ENCODE measurements at regions not wholly inside any gene's neighbourhood (a gene's known extent, or its start where the extent isn't known, plus 50 kb on each side); places are given as distances from the start of the nearest gene placed in this dataset.

DNA sequence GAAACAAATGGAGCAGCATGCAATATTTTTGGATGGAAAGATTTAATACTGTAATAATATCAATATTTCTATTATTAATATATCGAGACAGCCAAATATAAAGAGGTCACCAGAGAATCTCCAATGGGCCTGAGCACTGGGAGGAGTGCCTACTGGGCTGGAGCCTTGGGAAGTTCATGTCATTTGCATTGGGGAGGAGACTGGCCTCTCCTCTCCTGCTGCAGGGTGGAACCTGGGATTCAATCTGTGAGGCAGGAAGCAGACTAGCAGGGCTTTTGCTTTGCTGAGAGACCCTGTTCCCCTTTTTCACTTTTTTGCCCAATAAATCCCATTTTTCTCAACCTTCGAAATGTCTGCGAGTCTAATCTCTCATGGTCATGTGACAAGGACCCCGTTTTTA is 390.6 kb upstream of the CYRIA start:
- H3K4me3 ChIP-seq (ENCODE audit: control insufficient read depth, low read depth, low read length), result no peak overlapping the region

GRCh38 chr2:17052001-17052400 is 386.4 kb upstream of the CYRIA start:
- no peak overlapping the region for H3K4me3 ChIP-seq (ENCODE audit: control insufficient read depth, low read depth, low read length)
- DNase-seq (ENCODE audit: low read depth), result no peak
- TF ChIP-seq, protein P1, sequence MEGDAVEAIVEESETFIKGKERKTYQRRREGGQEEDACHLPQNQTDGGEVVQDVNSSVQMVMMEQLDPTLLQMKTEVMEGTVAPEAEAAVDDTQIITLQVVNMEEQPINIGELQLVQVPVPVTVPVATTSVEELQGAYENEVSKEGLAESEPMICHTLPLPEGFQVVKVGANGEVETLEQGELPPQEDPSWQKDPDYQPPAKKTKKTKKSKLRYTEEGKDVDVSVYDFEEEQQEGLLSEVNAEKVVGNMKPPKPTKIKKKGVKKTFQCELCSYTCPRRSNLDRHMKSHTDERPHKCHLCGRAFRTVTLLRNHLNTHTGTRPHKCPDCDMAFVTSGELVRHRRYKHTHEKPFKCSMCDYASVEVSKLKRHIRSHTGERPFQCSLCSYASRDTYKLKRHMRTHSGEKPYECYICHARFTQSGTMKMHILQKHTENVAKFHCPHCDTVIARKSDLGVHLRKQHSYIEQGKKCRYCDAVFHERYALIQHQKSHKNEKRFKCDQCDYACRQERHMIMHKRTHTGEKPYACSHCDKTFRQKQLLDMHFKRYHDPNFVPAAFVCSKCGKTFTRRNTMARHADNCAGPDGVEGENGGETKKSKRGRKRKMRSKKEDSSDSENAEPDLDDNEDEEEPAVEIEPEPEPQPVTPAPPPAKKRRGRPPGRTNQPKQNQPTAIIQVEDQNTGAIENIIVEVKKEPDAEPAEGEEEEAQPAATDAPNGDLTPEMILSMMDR (conservative IDR thresholded peaks at IDR 0.05; ENCODE audit: control insufficient read depth, insufficient read depth, low read depth, low read length), result no peak

More for the DNA sequence above, 390.6 kb upstream of the CYRIA start:
- TF ChIP-seq, protein P1 (conservative IDR thresholded peaks at IDR 0.05; ENCODE audit: control insufficient read depth, insufficient read depth, low read depth, low read length), result no peak
- no peak for DNase-seq (ENCODE audit: low read depth)

DNA sequence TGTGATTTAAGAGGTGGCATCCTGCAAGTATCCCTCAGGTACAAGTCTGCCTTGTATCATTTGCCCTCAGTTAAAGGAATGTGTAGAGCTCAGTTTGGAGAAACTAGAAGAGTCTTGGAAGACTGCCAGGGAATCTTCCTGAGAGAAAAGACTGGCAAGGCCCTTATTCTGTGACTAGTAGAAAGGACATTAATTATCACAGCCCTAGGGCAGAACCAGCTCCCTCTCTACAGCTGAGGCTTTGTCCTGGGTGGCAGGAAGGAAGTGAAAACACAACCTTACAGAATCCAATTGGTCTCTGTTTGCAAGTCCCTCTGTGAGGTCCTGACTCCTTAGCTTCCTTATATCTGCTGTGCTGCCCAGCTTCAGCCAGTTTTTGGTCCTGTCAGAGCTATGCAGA is 385.9 kb upstream of the CYRIA start:
- TF ChIP-seq, protein P1 (conservative IDR thresholded peaks at IDR 0.05; ENCODE audit: control insufficient read depth, insufficient read depth, low read depth, low read length), result no peak
- DNase-seq (ENCODE audit: low read depth), result no peak
- H3K4me3 ChIP-seq (ENCODE audit: control insufficient read depth, low read depth, low read length), result no peak overlapping the region

- TF ChIP-seq, protein P1 (conservative IDR thresholded peaks at IDR 0.05; ENCODE audit: control insufficient read depth, insufficient read depth, low read depth, low read length), result no peak
- peak; percentile 51 for DNase-seq (ENCODE audit: low read depth)
- H3K4me3 ChIP-seq (ENCODE audit: control insufficient read depth, low read depth, low read length), result no peak overlapping the region
These were observed 377.5 kb upstream of the CYRIA start for GRCh38 chr2:17043173-17043572.

- no peak for DNase-seq (ENCODE audit: low read depth)
- H3K4me3 ChIP-seq (ENCODE audit: control insufficient read depth, low read depth, low read length), result no peak overlapping the region
- TF ChIP-seq, protein P1 (conservative IDR thresholded peaks at IDR 0.05; ENCODE audit: control insufficient read depth, insufficient read depth, low read depth, low read length), result no peak
These were observed 370.7 kb upstream of the CYRIA start for GRCh38 chr2:17036361-17036760.

GRCh38 chr2:17035010-17035409 is 369.4 kb upstream of the CYRIA start:
- TF ChIP-seq, protein P1 (conservative IDR thresholded peaks at IDR 0.05; ENCODE audit: control insufficient read depth, insufficient read depth, low read depth, low read length), result no peak
- no peak overlapping the region for H3K4me3 ChIP-seq (ENCODE audit: control insufficient read depth, low read depth, low read length)
- peak; percentile 3 for DNase-seq (ENCODE audit: low read depth)

DNA sequence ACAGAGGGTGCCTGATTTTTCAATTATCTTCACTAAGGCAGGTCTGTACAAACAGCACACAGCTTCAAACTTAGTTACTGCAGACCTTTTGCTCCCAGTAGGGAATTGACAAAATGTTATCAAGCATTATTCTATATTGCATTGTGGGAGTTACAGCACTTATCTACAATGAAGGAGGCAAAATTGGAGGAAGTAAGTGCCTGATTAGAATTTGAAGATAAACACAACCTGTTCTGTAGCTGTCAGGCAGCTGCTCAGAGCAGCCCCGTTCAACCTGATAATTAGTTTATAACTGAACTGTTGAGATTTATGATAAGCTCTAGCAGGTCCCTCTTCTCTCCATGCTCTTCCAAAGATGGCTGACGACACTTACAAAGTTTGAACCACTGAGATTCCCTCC is 364.4 kb upstream of the CYRIA start:
- TF ChIP-seq, protein P1 (conservative IDR thresholded peaks at IDR 0.05; ENCODE audit: control insufficient read depth, insufficient read depth, low read depth, low read length), result no peak
- H3K4me3 ChIP-seq (ENCODE audit: control insufficient read depth, low read depth, low read length), result no peak overlapping the region
- DNase-seq (ENCODE audit: low read depth), result no peak
